ENCODE measurements at regions not wholly inside any gene's neighbourhood (a gene's known extent, or its start where the extent isn't known, plus 50 kb on each side); places are given as distances from the start of the nearest gene placed in this dataset.

GRCh38 chr1:191457889-191458288 lies 700.4 kb upstream of the RGS18 start:
- no peaks in the 10 kb centered on the region for H3K9me3 ChIP-seq (ENCODE audit: control insufficient read depth, insufficient read depth, low read depth, low read length)
- in situ Hi-C loops (cut with HindIII; ENCODE audit: low pct_unique_long_range_greater_than_20kb, low sequenced_read_pairs) (no loop called here), intact Hi-C loops (cut with micrococcal nuclease; ENCODE audit: unreplicated experiment) (no loop called here)
- H3K4me3 ChIP-seq (ENCODE audit: low read depth in 2 of 2, low read length in 2 of 2): no peak overlapping the region
- DNase-seq (ENCODE audit: low read depth, low spot score) (no peak), ATAC-seq (no peak)
- H3K27ac ChIP-seq (ENCODE audit: low read length): no peak overlapping the region
- TF ChIP-seq REST (IDR thresholded peaks at IDR 0.05; ENCODE audit: insufficient read depth in 1 of 2, low read depth in 2 of 2, low read length in 1 of 2) (no peak), TCF7L2 (IDR thresholded peaks at IDR 0.05; ENCODE audit: low read depth, low read length) (no peak), SIN3A (IDR thresholded peaks at IDR 0.05; ENCODE audit: borderline replicate concordance, insufficient read depth, low read depth, low read length) (no peak), CTCF (IDR thresholded peaks at IDR 0.05) (no peak), POLR2AphosphoS5 (IDR thresholded peaks at IDR 0.05; ENCODE audit: low read depth, low read length) (no peak)
- H3K4me1 ChIP-seq (ENCODE audit: control insufficient read depth, insufficient read depth, low read length): no peaks in the 10 kb centered on the region
- CTCF ChIA-PET: no interaction called here
- no TSS peak for BruUV-seq (replicated peaks)
- H3K27me3 ChIP-seq (ENCODE audit: control insufficient read depth, insufficient read depth, low read length): no peaks in the 10 kb centered on the region
- POLR2A ChIA-PET: no interaction called here
- no peaks in the 10 kb centered on the region for H3K36me3 ChIP-seq (ENCODE audit: control insufficient read depth, insufficient read depth, low read length)

GRCh38 chr1:191460234-191460633 lies 698.0 kb upstream of the RGS18 start:
- no peak for TF ChIP-seq TCF7L2 (IDR thresholded peaks at IDR 0.05; ENCODE audit: low read depth, low read length)
- no peak for TF ChIP-seq SIN3A (IDR thresholded peaks at IDR 0.05; ENCODE audit: borderline replicate concordance, insufficient read depth, low read depth, low read length)
- TF ChIP-seq REST (IDR thresholded peaks at IDR 0.05; ENCODE audit: insufficient read depth in 1 of 2, low read depth in 2 of 2, low read length in 1 of 2): no peak
- no peaks in the 10 kb centered on the region for H3K27me3 ChIP-seq (ENCODE audit: control insufficient read depth, insufficient read depth, low read length)
- no peaks in the 10 kb centered on the region for H3K4me1 ChIP-seq (ENCODE audit: control insufficient read depth, insufficient read depth, low read length)
- no peak for ATAC-seq
- in situ Hi-C loops (cut with HindIII; ENCODE audit: low pct_unique_long_range_greater_than_20kb, low sequenced_read_pairs) (no loop called here), intact Hi-C loops (cut with micrococcal nuclease; ENCODE audit: unreplicated experiment) (no loop called here)
- H3K4me3 ChIP-seq (ENCODE audit: low read depth in 2 of 2, low read length in 2 of 2): no peak overlapping the region
- no peaks in the 10 kb centered on the region for H3K36me3 ChIP-seq (ENCODE audit: control insufficient read depth, insufficient read depth, low read length)
- CTCF ChIA-PET: no interaction called here
- POLR2A ChIA-PET: no interaction called here
- H3K27ac ChIP-seq (ENCODE audit: low read length): no peak overlapping the region
- BruUV-seq (replicated peaks): no TSS peak
- DNase-seq (ENCODE audit: low read depth, low spot score): no peak
- no peaks in the 10 kb centered on the region for H3K9me3 ChIP-seq (ENCODE audit: control insufficient read depth, insufficient read depth, low read depth, low read length)
